SU-DHL-6 (cell line): ENCODE measurements at regions not wholly inside any gene's neighbourhood (a gene's known extent, or its start where the extent isn't known, plus 50 kb on each side); places are given as distances from the start of the nearest gene placed in this dataset.

Experiments
- H2AFZ ChIP-seq: fragments of 200-600 bp; sonication (generic); 2 replicates; pipeline ENCODE4 v1.6.1; 2014; ENCODE audit warnings: low read depth, mild to moderate bottlenecking, moderate library complexity, mixed read lengths, antibody characterized with exemption, low read length; ENCODE audit not compliant: severe bottlenecking
- H3F3A ChIP-seq: fragments of 200-600 bp; shearing (Covaris generic); 2 replicates; pipeline ENCODE4 v1.6.0; 2016; ENCODE audit warnings: antibody characterized with exemption, mild to moderate bottlenecking; ENCODE audit not compliant: insufficient read depth
- H3K27ac ChIP-seq: fragments of 200-600 bp; sonication (generic); 2 replicates; pipeline ENCODE4 v1.5.1; 2016; ENCODE audit warnings: low read depth, mild to moderate bottlenecking, low read length, moderate library complexity, mixed read lengths
- H3K27me3 ChIP-seq: fragments of 200-600 bp; sonication (generic), shearing (Covaris generic); 2 replicates; pipeline ENCODE4 v1.6.0; 2014; ENCODE audit warnings: mild to moderate bottlenecking, low read length
- H3K36me3 ChIP-seq: fragments of 200-600 bp; sonication (generic); 2 replicates; pipeline ENCODE4 v1.6.1; 2014; ENCODE audit warnings: mild to moderate bottlenecking, low read length, mixed read lengths
- H3K4me2 ChIP-seq: fragments of 300-600, 200-600 bp; shearing (Covaris generic), sonication (generic); 2 replicates; pipeline ENCODE4 v1.6.0; 2014; ENCODE audit warnings: low read length, low read depth, mild to moderate bottlenecking; ENCODE audit not compliant: poor library complexity, severe bottlenecking
- H3K4me3 ChIP-seq: fragments of 200-600 bp; sonication (generic); 2 replicates; pipeline ENCODE4 v1.5.1; 2014; ENCODE audit warnings: antibody characterized with exemption, low read length, mild to moderate bottlenecking, mixed read lengths; ENCODE audit not compliant: insufficient read depth, poor library complexity, severe bottlenecking
- H3K79me2 ChIP-seq: fragments of 200-600 bp; sonication (generic); 2 replicates; pipeline ENCODE4 v1.6.1; 2014; ENCODE audit warnings: mild to moderate bottlenecking, low read length, moderate library complexity; ENCODE audit not compliant: insufficient read depth
- H3K9ac ChIP-seq: fragments of 200-600 bp; sonication (generic); 2 replicates; pipeline ENCODE4 v1.7.0; 2014; ENCODE audit warnings: mild to moderate bottlenecking, low read length
- H3K9me2 ChIP-seq: fragments of 200-600 bp; sonication (generic); replicated peaks from 2 replicates; pipeline ENCODE4 v1.6.1; 2014; ENCODE audit warnings: low read length; ENCODE audit not compliant: insufficient read depth
- H3K9me3 ChIP-seq: fragments of 200-600 bp; sonication (generic); 2 replicates; pipeline ENCODE4 v1.6.1; 2014; ENCODE audit warnings: low read length, mixed read lengths; ENCODE audit not compliant: insufficient read depth
- H4K20me1 ChIP-seq: fragments of 200-600 bp; sonication (generic); 2 replicates; pipeline ENCODE4 v1.6.1; 2014; ENCODE audit warnings: low read depth, mild to moderate bottlenecking, antibody characterized with exemption, low read length, moderate library complexity, mixed read lengths
- CTCF ChIP-seq: fragments of 200-600 bp; sonication (generic); IDR thresholded peaks from one replicate; pipeline ENCODE4 v1.5.1; 2017; ENCODE audit warnings: antibody characterized with exemption, mild to moderate bottlenecking, low read length, moderate library complexity; ENCODE audit not compliant: insufficient read depth, poor library complexity, severe bottlenecking
- EZH2phosphoT487 ChIP-seq: fragments of 200-600 bp; sonication (generic), shearing (Covaris generic); conservative IDR thresholded peaks from 2 replicates; pipeline ENCODE4 v1.6.1; 2018; ENCODE audit warnings: mild to moderate bottlenecking, antibody characterized with exemption, low read length, moderate library complexity, mixed read lengths

- H3K27me3 ChIP-seq = no peaks in the 10 kb centered on the region
- no peaks in the 10 kb centered on the region for H3K79me2 ChIP-seq
- H3K4me3 ChIP-seq = no peak overlapping the region
- TF ChIP-seq CTCF = no peak
- TF ChIP-seq EZH2phosphoT487 = no peak
- no peak overlapping the region for H3K4me2 ChIP-seq
- H3K9me2 ChIP-seq = no peaks in the 10 kb centered on the region
- H3K27ac ChIP-seq = no peak overlapping the region
- H3K36me3 ChIP-seq = no peaks in the 10 kb centered on the region
- no peak overlapping the region for H3K9ac ChIP-seq
- H2AFZ ChIP-seq = no peak overlapping the region
- H4K20me1 ChIP-seq = no peaks in the 10 kb centered on the region
- no peaks in the 10 kb centered on the region for H3F3A ChIP-seq
- H3K9me3 ChIP-seq = no peaks in the 10 kb centered on the region
These were observed 665.7 kb downstream of the ADGRL2 start for GRCh38 chr1:82466416-82466815.

GRCh38 chr1:82465024-82465423 lies 664.3 kb downstream of the ADGRL2 start:
- H2AFZ ChIP-seq = no peak overlapping the region
- no peaks in the 10 kb centered on the region for H3K9me2 ChIP-seq
- H3K36me3 ChIP-seq = no peaks in the 10 kb centered on the region
- H4K20me1 ChIP-seq = no peaks in the 10 kb centered on the region
- H3K27me3 ChIP-seq = no peaks in the 10 kb centered on the region
- H3K27ac ChIP-seq = no peak overlapping the region
- no peaks in the 10 kb centered on the region for H3F3A ChIP-seq
- H3K4me3 ChIP-seq = no peak overlapping the region
- H3K9me3 ChIP-seq = no peaks in the 10 kb centered on the region
- no peak overlapping the region for H3K4me2 ChIP-seq
- TF ChIP-seq EZH2phosphoT487 = no peak
- TF ChIP-seq CTCF = no peak
- H3K9ac ChIP-seq = no peak overlapping the region
- H3K79me2 ChIP-seq = no peaks in the 10 kb centered on the region

GRCh38 chr1:82464362-82465001 lies 663.7 kb downstream of the ADGRL2 start:
- no peak overlapping the region for H3K9ac ChIP-seq
- H3K27me3 ChIP-seq = no peaks in the 10 kb centered on the region
- TF ChIP-seq CTCF (no peak), EZH2phosphoT487 (no peak)
- H3K79me2 ChIP-seq = no peaks in the 10 kb centered on the region
- no peak overlapping the region for H3K27ac ChIP-seq
- H2AFZ ChIP-seq = no peak overlapping the region
- no peaks in the 10 kb centered on the region for H4K20me1 ChIP-seq
- H3K9me3 ChIP-seq = no peaks in the 10 kb centered on the region
- H3F3A ChIP-seq = no peaks in the 10 kb centered on the region
- H3K9me2 ChIP-seq = no peaks in the 10 kb centered on the region
- no peak overlapping the region for H3K4me2 ChIP-seq
- H3K36me3 ChIP-seq = no peaks in the 10 kb centered on the region
- H3K4me3 ChIP-seq = no peak overlapping the region
